ENCODE measurements at regions not wholly inside any gene's neighbourhood (a gene's known extent, or its start where the extent isn't known, plus 50 kb on each side); places are given as distances from the start of the nearest gene placed in this dataset.
"Not testable (repeated sequence)": the region's sequence is repeated elsewhere in the genome, so short reads cannot be mapped to it uniquely, and the experiment has no call there.

DNA sequence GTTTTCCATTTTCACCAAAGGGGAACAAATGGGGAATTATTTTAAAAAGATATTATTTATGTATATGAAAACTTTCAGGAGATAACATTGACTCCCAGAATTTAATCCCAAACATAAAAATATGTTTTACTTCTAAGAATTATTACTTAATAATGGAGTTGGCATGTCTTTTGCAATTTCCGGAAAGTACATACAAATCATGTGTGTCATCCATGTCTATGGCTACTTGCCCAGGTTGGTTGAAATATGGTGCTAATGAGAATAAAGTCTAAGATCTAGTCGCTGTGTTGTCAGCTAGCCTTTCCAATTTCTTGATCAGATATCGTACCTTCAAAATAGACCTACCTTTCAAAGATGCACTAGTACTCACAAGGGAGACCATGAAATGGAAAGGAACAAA, 1003.2 kb upstream of the PCDH20 start:
- no peak for TF ChIP-seq CTCF (IDR thresholded peaks at IDR 0.05; ENCODE audit: low read depth, low read length)
- H3K36me3 ChIP-seq, result no peaks in the 10 kb centered on the region
- DNase-seq, result no peak

GRCh38 chr13:62418376-62418775, 1002.7 kb upstream of the PCDH20 start:
- Histone ChIP-seq H3K4me3 (ENCODE audit: low read depth, low read length) (no peak overlapping the region), H3K27me3 (no peaks in the 10 kb centered on the region), H3K36me3 (no peaks in the 10 kb centered on the region), H3K4me1 (no peaks in the 10 kb centered on the region), H3K9me3 (no peaks in the 10 kb centered on the region)
- TF ChIP-seq CTCF (IDR thresholded peaks at IDR 0.05; ENCODE audit: low read depth, low read length), result no peak
- no peak for DNase-seq

More for the DNA sequence above, 1003.2 kb upstream of the PCDH20 start:
- Histone ChIP-seq H3K4me1 (no peaks in the 10 kb centered on the region), H3K27me3 (no peaks in the 10 kb centered on the region), H3K9me3 (no peaks in the 10 kb centered on the region), H3K4me3 (ENCODE audit: low read depth, low read length) (no peak overlapping the region)

- H3K4me1 ChIP-seq, result no peaks in the 10 kb centered on the region
These were observed 992.2 kb upstream of the PCDH20 start for GRCh38 chr13:62407871-62408270.

DNA sequence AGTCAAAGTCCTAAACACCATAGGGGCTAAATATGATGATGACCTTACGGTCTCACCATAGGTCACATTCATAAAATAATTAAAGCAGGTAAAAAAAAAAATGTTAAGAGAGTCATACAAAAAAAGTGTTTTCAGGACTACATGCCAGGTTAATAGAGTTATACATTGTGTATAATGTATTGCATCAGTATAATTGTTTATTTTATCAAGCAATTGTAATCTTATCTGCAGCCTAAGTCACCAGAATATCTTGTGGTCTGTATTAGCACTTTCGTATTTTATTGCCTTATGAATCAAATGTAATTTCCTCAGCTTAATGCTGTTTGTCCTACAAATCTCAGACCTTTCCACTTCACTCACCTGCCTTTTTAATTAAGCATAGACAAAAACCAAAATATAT, 972.9 kb upstream of the PCDH20 start:
- H3K4me3 ChIP-seq (ENCODE audit: low read depth, low read length), result no peak overlapping the region
- TF ChIP-seq CTCF (IDR thresholded peaks at IDR 0.05; ENCODE audit: low read depth, low read length), result no peak
- H3K36me3 ChIP-seq, result no peaks in the 10 kb centered on the region
- DNase-seq, result no peak
- H3K9me3 ChIP-seq, result no peaks in the 10 kb centered on the region
- H3K4me1 ChIP-seq, result peaks cover 7% of the 10 kb centered on the region; the same call in 1 of the 2 replicates
- H3K27me3 ChIP-seq, result no peaks in the 10 kb centered on the region

More at GRCh38 chr13:62407871-62408270, 992.2 kb upstream of the PCDH20 start:
- no peaks in the 10 kb centered on the region for H3K9me3 ChIP-seq
- no peak overlapping the region for H3K4me3 ChIP-seq (ENCODE audit: low read depth, low read length)
- H3K36me3 ChIP-seq, result no peaks in the 10 kb centered on the region
- TF ChIP-seq CTCF (IDR thresholded peaks at IDR 0.05; ENCODE audit: low read depth, low read length), result no peak
- DNase-seq, result no peak
- H3K27me3 ChIP-seq, result no peaks in the 10 kb centered on the region

GRCh38 chr13:62387647-62388046, 972.0 kb upstream of the PCDH20 start:
- H3K9me3 ChIP-seq, result no peaks in the 10 kb centered on the region
- no peaks in the 10 kb centered on the region for H3K27me3 ChIP-seq
- H3K36me3 ChIP-seq, result no peaks in the 10 kb centered on the region
- DNase-seq, result no peak
- peaks cover 7% of the 10 kb centered on the region; the same call in 1 of the 2 replicates for H3K4me1 ChIP-seq
- no peak overlapping the region for H3K4me3 ChIP-seq (ENCODE audit: low read depth, low read length)
- peak; percentile 21; the same call in 1 of the 2 replicates for TF ChIP-seq CTCF (IDR thresholded peaks at IDR 0.05; ENCODE audit: low read depth, low read length)

GRCh38 chr13:62379241-62379640, 963.6 kb upstream of the PCDH20 start:
- H3K36me3 ChIP-seq; H3K4me1 ChIP-seq; H3K9me3 ChIP-seq; H3K27me3 ChIP-seq; DNase-seq; H3K4me3 ChIP-seq (ENCODE audit: low read depth, low read length): not testable (repeated sequence)

DNA sequence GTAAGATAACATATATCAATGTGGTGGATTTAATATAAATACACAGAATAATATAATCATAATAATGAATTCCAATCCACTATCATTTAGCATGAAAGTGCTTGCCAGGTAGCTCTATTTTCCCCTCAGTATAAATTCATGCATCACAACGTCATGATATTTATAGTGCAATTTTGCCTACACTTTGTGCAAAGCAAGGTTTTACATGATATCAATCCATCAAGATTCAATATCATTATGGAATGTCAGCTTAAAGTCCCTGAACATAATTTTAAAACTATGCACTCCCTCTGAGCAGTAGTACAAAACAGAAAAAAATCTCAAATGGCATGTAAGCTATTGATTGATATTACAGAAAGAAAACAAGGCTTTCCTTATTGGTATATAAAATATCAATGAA, 962.2 kb upstream of the PCDH20 start:
- no peak for TF ChIP-seq CTCF (IDR thresholded peaks at IDR 0.05; ENCODE audit: low read depth, low read length)
- Histone ChIP-seq H3K9me3 (no peaks in the 10 kb centered on the region), H3K4me1 (no peaks in the 10 kb centered on the region), H3K27me3 (no peaks in the 10 kb centered on the region), H3K36me3 (no peaks in the 10 kb centered on the region), H3K4me3 (ENCODE audit: low read depth, low read length) (no peak overlapping the region)
- no peak for DNase-seq

All from BE2C (cell line).